22Rv1 (cell line): ENCODE measurements at regions not wholly inside any gene's neighbourhood (a gene's known extent, or its start where the extent isn't known, plus 50 kb on each side); places are given as distances from the start of the nearest gene placed in this dataset.

ENCODE experiments used
- ZFX ChIP-seq: fragments of 450-650 bp; IDR thresholded peaks from 2 replicates; pipeline ENCODE4 v1.6.1; 2017; ENCODE audit warnings: antibody characterized with exemption, borderline replicate concordance
- TF ChIP-seq, protein P1 (sequence below): fragments of 450-650 bp; IDR thresholded peaks from 2 replicates; pipeline ENCODE4 v1.5.1; 2017; ENCODE audit warnings: mild to moderate bottlenecking

DNA sequence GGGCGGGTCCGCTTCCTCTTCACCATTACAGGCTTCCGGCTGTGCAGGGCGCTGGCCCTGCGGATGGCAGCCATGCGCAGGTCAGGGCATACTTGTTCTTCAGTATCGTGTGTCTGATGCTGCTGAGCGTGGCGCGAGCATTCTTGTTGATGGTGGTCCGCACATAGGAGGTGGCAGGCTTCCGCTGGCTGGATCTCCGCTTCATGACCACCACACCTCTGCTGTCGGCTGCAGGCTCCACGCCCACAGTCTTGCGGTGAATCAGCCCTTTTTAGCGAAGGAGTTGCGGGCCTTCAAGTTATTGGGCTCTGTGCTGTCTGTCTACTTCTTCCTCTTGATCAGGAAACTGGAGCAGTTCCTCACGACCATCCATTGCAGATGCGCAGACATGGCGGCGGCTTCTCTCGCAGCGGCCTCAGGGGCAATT is 62.4 kb upstream of the ZNF608 start:
- TF ChIP-seq, protein P1, sequence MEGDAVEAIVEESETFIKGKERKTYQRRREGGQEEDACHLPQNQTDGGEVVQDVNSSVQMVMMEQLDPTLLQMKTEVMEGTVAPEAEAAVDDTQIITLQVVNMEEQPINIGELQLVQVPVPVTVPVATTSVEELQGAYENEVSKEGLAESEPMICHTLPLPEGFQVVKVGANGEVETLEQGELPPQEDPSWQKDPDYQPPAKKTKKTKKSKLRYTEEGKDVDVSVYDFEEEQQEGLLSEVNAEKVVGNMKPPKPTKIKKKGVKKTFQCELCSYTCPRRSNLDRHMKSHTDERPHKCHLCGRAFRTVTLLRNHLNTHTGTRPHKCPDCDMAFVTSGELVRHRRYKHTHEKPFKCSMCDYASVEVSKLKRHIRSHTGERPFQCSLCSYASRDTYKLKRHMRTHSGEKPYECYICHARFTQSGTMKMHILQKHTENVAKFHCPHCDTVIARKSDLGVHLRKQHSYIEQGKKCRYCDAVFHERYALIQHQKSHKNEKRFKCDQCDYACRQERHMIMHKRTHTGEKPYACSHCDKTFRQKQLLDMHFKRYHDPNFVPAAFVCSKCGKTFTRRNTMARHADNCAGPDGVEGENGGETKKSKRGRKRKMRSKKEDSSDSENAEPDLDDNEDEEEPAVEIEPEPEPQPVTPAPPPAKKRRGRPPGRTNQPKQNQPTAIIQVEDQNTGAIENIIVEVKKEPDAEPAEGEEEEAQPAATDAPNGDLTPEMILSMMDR, result no peak
- no peak for TF ChIP-seq ZFX
